B cell (primary cell): ENCODE measurements at regions not wholly inside any gene's neighbourhood (a gene's known extent, or its start where the extent isn't known, plus 50 kb on each side); places are given as distances from the start of the nearest gene placed in this dataset.
A peak's percentile ranks its signal among the peaks of the same experiment; 100 is the strongest.

ENCODE experiments used
- ATAC-seq: fragments of 200-7000 bp; cut with Tn5 transposase; one replicate; pipeline ENCODE4 v1.10.0; 2021; ENCODE audit warnings: low read depth, mild to moderate bottlenecking, moderate number of reproducible peaks, moderate library complexity
- CTCF ChIA-PET: fragments of 350-600 bp; sonication (Branson Sonifier 250); formaldehyde crosslinking; loops from one replicate; lab custom pipeline; 2021; ENCODE audit warnings: antibody characterized with exemption, inconsistent platforms; lab: Charles Lee
- POLR2A ChIA-PET: fragments of 350-600 bp; sonication (Branson Sonifier 250); formaldehyde crosslinking; loops from one replicate; lab custom pipeline; 2021; ENCODE audit warnings: antibody characterized with exemption; lab: Charles Lee
- DNase-seq: peaks from one replicate; pipeline ENCODE4 v3.0.0; 2013
- H2AFZ ChIP-seq: 2 replicates; pipeline ENCODE4 v1.6.1; 2012; ENCODE audit warnings: mild to moderate bottlenecking, low read depth, low read length; ENCODE audit not compliant: insufficient read depth, poor library complexity, severe bottlenecking
- H3K27ac ChIP-seq, 2 donors: 1 replicate in 1 of 2; 2 replicates in 1 of 2; pipeline ENCODE4 v1.5.1; 2012 to 2013; ENCODE audit warnings: low read length in 2 of 2, mild to moderate bottlenecking in 2 of 2, moderate library complexity in 1 of 2
- H3K27me3 ChIP-seq, 4 experiments: fragments of 200-600 bp in 1 of 4; sonication (generic) in 1 of 4; replicated peaks in 1 of 4; 1 replicate in 2 of 4; 2 replicates in 2 of 4; pipeline versions ENCODE4 v1.6.1 to v1.7.0; 2013 to 2016; ENCODE audit warnings: low read length in 3 of 4, mild to moderate bottlenecking in 2 of 4, mixed read lengths in 1 of 4, moderate library complexity in 1 of 4; ENCODE audit not compliant: insufficient read depth in 4 of 4, control insufficient read depth in 3 of 4; ENCODE audit errors: control extremely low read depth in 1 of 4
- H3K36me3 ChIP-seq, 2 experiments: replicated peaks in 1 of 2; 1 replicate in 1 of 2; 2 replicates in 1 of 2; pipeline versions ENCODE4 v1.6.1 to v1.7.1; 2013; ENCODE audit warnings: low read length in 1 of 2; ENCODE audit not compliant: insufficient read depth in 2 of 2, control insufficient read depth in 1 of 2; ENCODE audit errors: control extremely low read depth in 1 of 2, extremely low read depth in 1 of 2
- H3K4me1 ChIP-seq, 2 donors: fragments of 200-600 bp in 1 of 2; sonication (generic) in 1 of 2; 1 replicate in 1 of 2; 2 replicates in 1 of 2; pipeline versions ENCODE4 v1.5.1 to v1.6.1; 2013 to 2017; ENCODE audit warnings: low read length in 2 of 2; ENCODE audit not compliant: control insufficient read depth in 2 of 2, insufficient read depth in 2 of 2
- H3K4me2 ChIP-seq: replicated peaks from 2 replicates; pipeline ENCODE3; 2012; ENCODE audit warnings: mild to moderate bottlenecking, low read depth, low read length; ENCODE audit not compliant: poor library complexity, severe bottlenecking
- H3K4me3 ChIP-seq, 5 experiments: fragments of 200-600 bp in 1 of 5; sonication (generic) in 1 of 5; 1 replicate in 3 of 5; 2 replicates in 2 of 5; pipeline versions ENCODE4 v1.5.1 to v1.7.0; 2011 to 2016; ENCODE audit warnings: low read length in 4 of 5, mild to moderate bottlenecking in 4 of 5, low read depth in 2 of 5, control low read depth in 1 of 5, moderate library complexity in 1 of 5; ENCODE audit not compliant: insufficient read depth in 1 of 5; ENCODE audit errors: control extremely low read depth in 1 of 5, extremely low read depth in 1 of 5
- H3K79me2 ChIP-seq: fragments of 200-600 bp; sonication (generic); one replicate; pipeline ENCODE4 v1.6.0; 2016; ENCODE audit warnings: low read length; ENCODE audit not compliant: control insufficient read depth, insufficient read depth
- H3K9ac ChIP-seq: fragments of 200-600 bp; sonication (generic); 2 replicates; pipeline ENCODE4 v1.6.1; 2017; ENCODE audit warnings: mild to moderate bottlenecking, low read length, moderate library complexity
- H3K9me3 ChIP-seq, 3 donors: one replicate each; pipeline versions ENCODE4 v1.6.1 to v1.7.1; 2013; ENCODE audit warnings: low read length in 2 of 3; ENCODE audit not compliant: control insufficient read depth in 2 of 3, insufficient read depth in 1 of 3; ENCODE audit errors: control extremely low read depth in 1 of 3
- H4K20me1 ChIP-seq: 2 replicates; pipeline ENCODE4 v1.6.0; 2012; ENCODE audit warnings: mild to moderate bottlenecking, low read length; ENCODE audit not compliant: insufficient read depth, control insufficient read depth, poor library complexity, severe bottlenecking
- H3K27ac Mint-ChIP-seq: one replicate; pipeline ENCODE4 v1.8.0; 2021; ENCODE audit warnings: mixed read lengths
- H3K27me3 Mint-ChIP-seq: one replicate; pipeline ENCODE4 v1.8.0; 2021; ENCODE audit warnings: mixed read lengths
- H3K4me1 Mint-ChIP-seq: one replicate; pipeline ENCODE4 v1.8.0; 2021; ENCODE audit warnings: mixed read lengths
- H3K4me3 Mint-ChIP-seq: one replicate; pipeline ENCODE4 v1.8.0; 2021; ENCODE audit warnings: mixed read lengths
- H3K9me3 Mint-ChIP-seq: one replicate; pipeline ENCODE4 v1.8.0; 2022; ENCODE audit warnings: mixed read lengths; ENCODE audit not compliant: insufficient read depth
- CTCF ChIP-seq: fragments of 200-600 bp; IDR thresholded peaks from one replicate; pipeline ENCODE4 v1.8.0; 2022; ENCODE audit warnings: antibody characterized with exemption, mild to moderate bottlenecking
- EZH2 ChIP-seq: IDR thresholded peaks from 2 replicates; pipeline ENCODE4 v1.6.1; 2012; ENCODE audit warnings: borderline replicate concordance, low read depth, mild to moderate bottlenecking, moderate library complexity, low read length; ENCODE audit not compliant: insufficient read depth, poor library complexity, severe bottlenecking
- WGBS: methylation state at CpG from one replicate; pipeline ENCODE4 v1.1.5; 2013; ENCODE audit warnings: missing lambda C conversion rate; ENCODE audit not compliant: insufficient coverage; 5-methylcytosine and 5-hydroxymethylcytosine counted together
- intact Hi-C: fragments of 100-400 bp; cut with micrococcal nuclease; formaldehyde crosslinking; loops from one replicate; pipeline ENCODE4 v1.10.0; 2022

- Mint-ChIP-seq H3K4me1 (no peaks in the 10 kb centered on the region), H3K4me3 (no peak overlapping the region), H3K9me3 (no peaks in the 10 kb centered on the region), H3K27ac (no peak overlapping the region), H3K27me3 (no peaks in the 10 kb centered on the region)
- Histone ChIP-seq H2AFZ (peak overlapping the region; percentile 71), H3K27ac (no peak overlapping the region), H3K4me1 (peaks cover 5 to 10% of the 10 kb centered on the region in 2 donors), H3K9ac (peak overlapping the region; percentile 54), H3K4me2 (peak overlapping the region; percentile 66), H4K20me1 (no peaks in the 10 kb centered on the region), H3K27me3 (no peaks in the 10 kb centered on the region), H3K36me3 (no peaks in the 10 kb centered on the region), H3K4me3 (peak overlapping the region in 3 of 5 experiments; percentile 18 to 43 (median 32)), H3K79me2 (no peaks in the 10 kb centered on the region), H3K9me3 (no peaks in the 10 kb centered on the region)
- ChIA-PET CTCF (interaction anchor here (0.8 kb wide), 1 partner anchor 1954 kb away, joined by 3 read pairs; no protein-coding TSS in a partner anchor), POLR2A (no interaction called here)
- TF ChIP-seq EZH2 = no peak
- peak; percentile 65 for TF ChIP-seq CTCF
- ATAC-seq (no peak), DNase-seq (peak; percentile 58)
- 4% methylated on average over 12 of the region's 16 CpGs for WGBS
- intact Hi-C loops = loop anchor here (5.0 kb wide), 1 partner anchor 853 kb away; no protein-coding TSS in a partner anchor
These were observed 154.4 kb downstream of the TUSC7 start for GRCh38 chr3:116863822-116864589.

GRCh38 chr3:116864590-116864927 lies 155.0 kb downstream of the TUSC7 start:
- H3K9me3 Mint-ChIP-seq = no peaks in the 10 kb centered on the region
- no peaks in the 10 kb centered on the region for H3K9me3 ChIP-seq
- H3K9ac ChIP-seq = peak overlapping the region; percentile 54
- no peak overlapping the region for H3K4me3 ChIP-seq
- intact Hi-C loops = loop anchor here (5.0 kb wide), 1 partner anchor 853 kb away; no protein-coding TSS in a partner anchor
- ATAC-seq = no peak
- no peaks in the 10 kb centered on the region for H3K36me3 ChIP-seq
- peak overlapping the region; percentile 71 for H2AFZ ChIP-seq
- no peaks in the 10 kb centered on the region for H3K79me2 ChIP-seq
- 21% methylated on average over 4 of the region's 7 CpGs for WGBS
- peaks cover 5 to 10% of the 10 kb centered on the region in 2 donors for H3K4me1 ChIP-seq
- ChIA-PET CTCF (interaction anchor here (0.8 kb wide), 1 partner anchor 1954 kb away, joined by 3 read pairs; no protein-coding TSS in a partner anchor), POLR2A (no interaction called here)
- no peak overlapping the region for H3K4me3 Mint-ChIP-seq
- no peaks in the 10 kb centered on the region for H3K4me1 Mint-ChIP-seq
- H3K27me3 ChIP-seq = no peaks in the 10 kb centered on the region
- no peaks in the 10 kb centered on the region for H3K27me3 Mint-ChIP-seq
- H3K27ac Mint-ChIP-seq = no peak overlapping the region
- H3K27ac ChIP-seq = no peak overlapping the region
- TF ChIP-seq CTCF (peak; percentile 11), EZH2 (no peak)
- DNase-seq = no peak
- no peaks in the 10 kb centered on the region for H4K20me1 ChIP-seq
- H3K4me2 ChIP-seq = peak overlapping the region; percentile 66
